Suppressor macrophage (primary cell): ENCODE measurements at regions not wholly inside any gene's neighbourhood (a gene's known extent, or its start where the extent isn't known, plus 50 kb on each side); places are given as distances from the start of the nearest gene placed in this dataset.

ENCODE experiments used
- DNase-seq, 4 experiments: peaks; one replicate each; pipeline ENCODE4 v3.0.0-alpha.2; 2020 to 2022

- DNase-seq: no peak
Observed at GRCh38 chr13:105170438-105170837, 1365.0 kb downstream of the EFNB2 start.

DNA sequence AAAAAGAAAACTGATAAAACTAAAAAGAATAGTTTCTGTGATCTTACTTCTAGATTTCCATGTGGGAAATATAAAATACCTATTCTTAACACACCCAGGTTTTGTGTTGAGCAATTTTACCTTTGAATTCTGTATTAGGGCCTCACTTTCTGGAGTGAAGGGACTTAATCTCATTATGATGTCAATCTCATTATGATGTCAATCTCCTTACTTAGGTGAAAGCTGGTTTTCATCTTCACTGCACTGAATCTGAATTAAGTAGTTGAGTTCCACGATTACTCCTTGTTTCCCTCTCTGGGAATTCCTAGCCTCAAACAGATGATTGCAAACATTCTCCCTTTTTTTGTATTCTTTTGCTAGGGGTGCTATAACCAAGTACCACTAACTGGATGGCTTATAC, 1367.2 kb downstream of the EFNB2 start:
- no peak for DNase-seq

DNA sequence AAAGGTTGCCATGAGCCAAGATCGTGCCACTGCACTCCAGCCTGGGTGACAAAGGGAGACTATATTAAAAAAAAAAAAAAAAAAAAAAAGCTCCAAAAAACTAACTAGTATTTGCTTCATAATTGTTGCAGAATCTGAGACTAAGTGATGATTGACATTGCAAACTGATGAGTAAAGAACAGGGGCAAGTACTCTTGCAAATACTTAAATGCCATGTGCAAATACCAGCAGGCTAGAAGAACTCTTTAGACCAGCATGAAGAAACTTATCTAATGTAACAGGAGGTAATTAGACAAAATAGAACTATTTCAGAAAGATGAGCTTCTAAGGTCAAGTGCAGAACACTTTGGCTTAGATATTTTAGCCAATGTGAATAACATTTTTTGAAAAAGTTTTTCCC, 1368.1 kb downstream of the EFNB2 start:
- no peak for DNase-seq

GRCh38 chr13:105165449-105166125, 1369.9 kb downstream of the EFNB2 start:
- DNase-seq: no peak

GRCh38 chr13:105159841-105160240, 1375.6 kb downstream of the EFNB2 start:
- DNase-seq: no peak

GRCh38 chr13:105153611-105154010, 1381.9 kb downstream of the EFNB2 start:
- DNase-seq: no peak

- DNase-seq: no peak
Observed at GRCh38 chr13:105151639-105152038, 1383.8 kb downstream of the EFNB2 start.

DNA sequence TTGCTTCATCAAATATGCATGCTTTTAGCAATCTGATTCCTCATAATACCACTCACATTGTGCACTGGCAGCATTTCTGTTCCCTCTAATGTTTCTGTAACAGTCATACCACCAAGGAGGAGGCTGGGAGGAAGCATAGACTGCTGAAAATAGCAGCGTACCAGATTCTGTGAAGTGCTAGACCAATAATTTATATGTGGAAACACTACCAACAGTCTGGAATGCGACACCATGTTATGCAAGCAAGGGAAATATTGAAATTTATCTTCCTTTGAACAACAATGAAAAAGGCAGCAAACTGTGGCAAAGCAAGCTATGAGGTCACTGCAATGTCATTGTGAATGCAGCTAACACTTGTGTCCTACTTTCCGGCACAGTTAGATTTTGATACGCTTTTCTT, 1388.0 kb downstream of the EFNB2 start:
- peak in 2 of 4 experiments; percentile 12 to 18 for DNase-seq

GRCh38 chr13:105144936-105145335, 1390.5 kb downstream of the EFNB2 start:
- DNase-seq: no peak

DNA sequence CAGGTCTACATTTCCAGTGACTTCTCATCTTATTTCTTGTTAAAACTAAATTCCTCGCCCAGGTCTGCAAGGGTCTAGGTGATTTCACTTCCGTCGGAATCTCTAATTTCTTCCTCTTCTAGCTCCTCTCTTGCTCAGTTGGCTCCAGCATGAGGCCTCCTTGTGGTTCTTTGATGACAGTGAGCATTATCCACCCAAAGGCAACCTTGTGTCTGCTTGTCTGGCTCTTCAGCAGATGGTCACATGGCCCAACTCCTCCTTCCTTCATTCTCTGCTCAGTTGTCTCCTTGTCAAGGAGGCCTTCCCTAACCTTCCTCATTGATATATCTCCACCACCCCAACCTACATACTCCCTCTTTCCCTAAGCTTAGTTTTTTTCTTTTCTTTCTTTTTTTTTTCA, 1391.4 kb downstream of the EFNB2 start:
- no peak for DNase-seq

DNA sequence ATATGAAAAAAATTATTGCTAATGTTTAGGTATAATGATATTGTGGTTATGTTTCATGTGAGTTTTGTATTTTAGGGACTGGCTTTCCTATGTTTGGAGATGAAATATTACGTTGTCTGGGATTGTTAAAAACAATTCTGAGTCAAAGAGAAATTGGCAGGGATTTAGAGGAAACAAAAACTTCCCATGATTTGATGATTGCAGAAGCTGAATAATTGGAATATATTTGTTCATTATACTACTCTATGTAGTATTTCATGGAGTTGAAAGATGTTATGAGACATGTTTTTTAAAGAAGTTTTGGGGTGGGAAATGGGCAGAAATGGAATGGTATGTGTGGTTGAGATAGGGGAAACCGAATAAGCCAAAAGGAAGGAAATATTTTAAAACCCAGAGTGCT, 1392.9 kb downstream of the EFNB2 start:
- no peak for DNase-seq

GRCh38 chr13:105139380-105140285, 1395.8 kb downstream of the EFNB2 start:
- DNase-seq: peak; percentile 80 to 88 (median 84)

DNA sequence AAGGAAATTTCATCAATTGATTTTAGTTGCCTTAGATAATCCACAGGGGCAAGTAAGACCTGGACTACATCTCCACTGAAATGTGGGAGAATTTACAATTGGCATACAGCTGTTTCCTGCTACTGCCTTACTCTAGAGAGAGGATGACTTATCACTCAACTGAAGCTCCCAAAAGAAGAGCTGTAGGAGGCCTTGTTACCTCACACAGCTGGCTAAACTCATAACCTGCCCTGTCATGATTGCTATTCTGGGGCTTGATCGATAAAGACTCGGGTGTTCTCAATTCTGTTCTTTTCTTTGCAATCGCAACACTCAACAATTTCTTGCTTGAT, 1396.4 kb downstream of the EFNB2 start:
- no peak for DNase-seq

GRCh38 chr13:105135852-105136615, 1399.4 kb downstream of the EFNB2 start:
- DNase-seq: no peak

GRCh38 chr13:105127732-105128131, 1407.7 kb downstream of the EFNB2 start:
- no peak for DNase-seq

GRCh38 chr13:105121221-105121620, 1414.2 kb downstream of the EFNB2 start:
- no peak for DNase-seq

- DNase-seq: no peak
Observed at GRCh38 chr13:105118426-105118985, 1417.0 kb downstream of the EFNB2 start.

DNA sequence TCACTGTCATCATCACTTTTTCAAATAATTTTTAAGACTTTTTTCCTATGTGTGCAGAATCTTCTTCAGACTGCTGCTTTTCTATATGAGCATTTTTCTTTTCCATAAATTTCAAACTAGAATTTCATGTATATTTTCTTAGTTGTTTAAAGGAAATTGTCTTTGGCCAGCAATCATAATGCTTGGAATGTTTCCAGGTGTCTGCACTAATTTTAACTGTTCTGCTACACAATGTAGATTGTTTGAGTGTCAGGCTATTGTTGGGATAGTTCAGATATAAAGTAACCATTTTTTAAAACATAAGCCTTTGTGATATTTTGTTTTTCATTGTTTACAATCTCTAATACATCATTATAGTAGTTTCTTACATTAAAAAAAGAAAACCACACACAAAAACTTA, 1418.5 kb downstream of the EFNB2 start:
- no peak for DNase-seq

DNA sequence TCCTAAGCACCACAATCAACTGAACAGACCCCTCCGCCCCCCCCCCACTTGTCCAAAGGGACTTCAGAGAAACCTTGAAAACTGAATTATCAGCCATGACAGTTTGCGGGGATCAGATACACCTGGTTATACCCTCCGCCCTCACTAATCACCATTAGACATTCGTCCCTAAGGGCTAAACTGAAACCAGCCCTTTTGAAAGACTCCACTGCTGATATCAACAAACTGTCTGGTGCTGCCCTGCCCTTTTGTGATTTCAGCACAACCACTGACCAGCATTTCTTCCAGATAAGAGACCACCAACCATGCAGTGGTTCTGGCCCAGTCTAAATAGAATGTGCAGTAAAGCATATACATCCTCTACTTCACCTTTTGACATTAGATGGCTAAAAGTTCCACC, 1422.9 kb downstream of the EFNB2 start:
- no peak for DNase-seq

DNA sequence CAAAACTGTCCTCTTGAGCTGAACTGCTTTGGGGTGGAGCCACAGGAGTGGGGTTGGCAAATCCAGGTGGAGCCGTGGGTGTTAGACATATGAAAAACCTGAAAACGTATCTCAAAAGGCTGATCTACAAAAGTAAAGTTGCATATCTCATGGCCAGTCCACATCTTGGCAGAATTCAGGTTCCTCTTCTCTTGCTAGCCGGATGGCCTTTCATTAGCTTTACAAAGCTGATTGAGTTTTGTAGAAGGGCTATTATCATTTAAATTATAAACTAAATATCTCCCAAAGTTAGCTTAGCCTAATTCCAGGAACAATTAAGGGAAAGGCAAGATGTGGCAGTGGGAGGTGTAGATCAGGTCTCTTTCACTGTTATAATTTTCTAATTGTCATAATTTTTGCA, 1427.7 kb downstream of the EFNB2 start:
- DNase-seq: no peak

GRCh38 chr13:105105471-105105870, 1430.0 kb downstream of the EFNB2 start:
- no peak for DNase-seq

DNA sequence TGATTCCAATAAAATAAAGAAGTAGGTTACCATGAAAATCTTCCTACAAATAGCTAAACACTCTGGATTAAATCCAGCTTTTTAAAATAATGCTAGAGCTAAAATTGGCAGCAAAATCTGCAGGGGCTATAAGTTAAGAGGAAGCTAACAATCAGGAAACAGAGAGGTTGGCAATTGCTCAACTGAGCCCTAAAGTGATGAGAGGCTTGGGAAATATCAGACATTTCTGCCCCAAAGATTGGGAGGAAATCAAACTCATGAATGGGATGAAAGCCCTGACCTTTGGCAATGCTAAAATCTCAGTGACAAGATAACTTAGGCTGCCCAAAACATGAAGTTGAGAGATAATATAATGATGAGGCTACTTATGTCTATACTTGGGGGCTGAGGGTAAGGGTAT, 1437.9 kb downstream of the EFNB2 start:
- peak in 2 of 4 experiments; percentile 4 to 22 for DNase-seq
